CD4-positive, alpha-beta T cell treated with Interferon alpha-2 for 1 hour (primary cell): ENCODE measurements at regions not wholly inside any gene's neighbourhood (a gene's known extent, or its start where the extent isn't known, plus 50 kb on each side); places are given as distances from the start of the nearest gene placed in this dataset.
"Not testable (repeated sequence)": the region's sequence is repeated elsewhere in the genome, so short reads cannot be mapped to it uniquely, and the experiment has no call there.

Source experiments
- DNase-seq, 2 donors: peaks; one replicate each; pipeline ENCODE4 v3.0.0-alpha.2; 2020 to 2022

- no peak for DNase-seq
Measured at GRCh38 chr2:216774620-216775019, 79.3 kb upstream of the IGFBP5 start.

GRCh38 chr2:216774180-216774579, 78.8 kb upstream of the IGFBP5 start:
- DNase-seq = no peak

DNA sequence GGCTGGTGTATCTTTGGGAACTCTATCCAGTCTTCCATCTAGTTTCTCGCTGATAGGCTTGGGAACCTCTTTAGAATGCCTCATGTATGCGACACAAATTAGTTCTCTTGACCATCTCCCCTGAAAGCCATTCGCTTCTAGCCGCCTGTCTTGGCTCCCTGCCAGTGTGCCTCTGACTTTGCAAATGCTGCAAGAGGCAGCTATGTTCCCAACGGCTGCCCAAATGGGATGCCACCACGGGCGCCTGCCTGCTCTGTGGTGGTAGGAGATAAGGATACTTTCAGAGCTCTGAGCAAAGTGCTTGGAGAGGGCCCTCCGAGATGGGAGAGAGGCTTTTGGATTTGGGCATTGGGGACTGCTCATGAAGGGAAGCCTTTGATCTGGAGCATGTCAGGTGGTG, 77.7 kb upstream of the IGFBP5 start:
- no peak for DNase-seq

- DNase-seq = no peak
Measured at GRCh38 chr2:216770717-216771116, 75.4 kb upstream of the IGFBP5 start.

DNA sequence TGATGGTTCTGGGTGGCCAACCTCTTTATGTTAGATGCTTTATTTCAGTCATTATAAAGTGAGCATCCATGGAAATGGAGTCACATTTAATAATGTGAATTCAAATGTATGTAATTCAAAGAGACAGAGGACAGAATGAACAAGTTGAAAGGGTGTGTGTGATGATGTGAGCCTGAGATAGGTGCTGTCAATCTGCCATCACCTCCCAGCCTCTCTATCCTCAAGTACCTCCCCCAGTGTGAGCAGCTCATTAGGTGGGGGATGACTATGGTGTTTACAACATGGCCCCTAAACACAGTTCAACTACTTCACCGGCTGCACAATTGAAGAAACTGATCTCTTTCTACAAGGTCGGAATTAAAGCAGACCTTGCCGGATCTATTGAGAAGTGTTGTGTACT, 74.7 kb upstream of the IGFBP5 start:
- no peak for DNase-seq

- no peak for DNase-seq
Measured at GRCh38 chr2:216769626-216770025, 74.3 kb upstream of the IGFBP5 start.

- no peak for DNase-seq
Measured at GRCh38 chr2:216768908-216769411, 73.6 kb upstream of the IGFBP5 start.

GRCh38 chr2:216765761-216766262, 70.5 kb upstream of the IGFBP5 start:
- no peak for DNase-seq

- no peak for DNase-seq
Measured at GRCh38 chr2:216763396-216763795, 68.0 kb upstream of the IGFBP5 start.

DNA sequence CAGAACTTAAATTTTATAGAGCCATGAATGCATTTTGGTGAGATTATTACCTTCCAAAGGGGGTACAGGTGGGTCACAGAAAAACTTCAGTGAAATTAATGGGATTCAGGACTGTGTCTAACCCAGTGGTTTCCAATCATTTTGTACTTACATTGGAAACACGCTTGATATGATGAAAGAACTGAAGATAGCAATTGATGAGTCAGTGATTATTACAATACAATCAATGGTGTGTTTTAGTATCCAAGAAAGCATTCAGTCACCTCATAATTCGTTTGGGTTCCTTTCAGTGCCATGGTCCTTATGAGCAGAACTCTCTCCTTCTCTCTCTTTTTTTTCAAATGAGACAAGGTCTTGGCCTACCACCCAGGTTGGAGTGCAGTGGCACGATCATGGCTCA, 66.5 kb upstream of the IGFBP5 start:
- DNase-seq = no peak

DNA sequence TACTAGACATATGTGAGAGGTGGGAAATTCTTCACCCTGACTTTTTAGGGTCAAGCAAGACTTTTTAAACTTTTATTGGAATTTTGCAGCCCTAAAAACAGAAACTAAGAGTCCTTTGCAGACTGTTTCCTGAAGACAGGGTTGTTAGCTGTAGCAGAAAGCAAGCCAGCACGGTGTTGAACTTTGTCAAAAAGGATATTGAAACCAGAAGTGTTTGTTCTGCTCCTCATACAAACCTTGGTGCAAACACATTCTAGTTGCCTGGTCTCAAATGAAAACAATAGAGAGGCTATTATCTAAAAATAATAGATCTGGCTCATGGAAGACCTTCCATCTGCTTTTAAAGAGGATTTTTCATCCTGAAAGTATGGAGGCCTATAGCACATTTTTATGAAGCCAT, 65.8 kb upstream of the IGFBP5 start:
- no peak for DNase-seq

DNA sequence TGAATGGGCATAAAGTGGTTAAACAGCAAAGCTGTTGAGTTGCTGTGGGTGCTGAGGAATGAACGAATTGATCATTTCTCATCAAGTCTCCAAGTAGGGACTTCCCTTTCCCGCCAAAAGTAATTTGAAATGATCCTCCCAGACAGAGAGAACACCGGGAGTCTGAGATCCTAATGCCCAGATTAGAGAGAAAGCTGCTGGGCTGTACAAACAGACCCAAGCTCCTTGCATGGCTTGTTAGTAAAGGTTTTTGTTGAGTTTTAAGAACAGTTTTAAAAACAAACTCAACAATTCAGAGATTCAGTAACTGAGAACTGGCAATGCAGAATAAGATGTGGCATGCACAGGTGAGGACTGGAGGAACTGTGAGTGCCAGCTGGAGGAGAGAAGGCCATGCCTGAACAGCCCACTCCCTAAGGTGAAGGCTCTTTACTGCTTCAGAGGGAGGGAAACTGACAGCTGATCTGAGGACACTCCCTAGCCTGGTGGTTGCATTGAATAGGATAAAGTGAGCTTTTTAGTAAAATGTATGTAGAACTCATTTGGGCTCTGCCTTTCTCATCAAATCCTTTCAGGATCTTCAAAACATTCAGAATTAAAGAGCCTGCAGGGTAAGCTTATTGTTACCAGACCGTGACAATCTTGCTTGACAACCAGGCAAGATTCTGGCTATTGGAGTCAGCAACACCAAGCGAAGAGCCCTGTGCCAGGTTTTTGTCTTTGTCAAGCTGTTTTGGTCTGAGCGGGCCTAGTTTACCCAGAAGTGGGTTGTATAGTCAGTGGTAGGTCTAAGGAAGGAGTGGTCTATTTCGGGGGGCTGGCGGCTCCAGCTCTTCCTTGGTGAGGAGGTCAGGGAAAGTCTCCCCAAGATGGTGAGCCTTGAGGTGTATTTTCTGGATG, 63.2 kb upstream of the IGFBP5 start:
- no peak for DNase-seq

DNA sequence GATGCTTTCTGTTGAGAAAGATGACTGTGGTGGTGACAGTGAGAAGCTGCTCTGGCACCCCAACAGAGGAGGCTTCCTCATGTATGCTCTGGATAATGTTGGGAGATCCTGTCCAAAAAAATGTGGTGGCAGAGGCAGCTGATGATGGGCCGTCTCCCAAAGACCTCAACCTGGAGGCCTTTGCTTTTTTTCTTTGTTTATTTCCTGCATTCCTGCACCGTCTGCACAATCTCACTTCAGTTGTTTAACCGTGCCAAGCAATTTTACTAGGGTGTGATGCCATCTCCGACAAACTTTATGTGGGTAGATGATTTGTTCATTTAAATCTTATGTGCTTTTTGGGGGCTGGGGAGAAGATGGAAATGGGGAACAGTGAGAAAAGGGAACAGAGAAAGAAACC, 62.2 kb upstream of the IGFBP5 start:
- no peak for DNase-seq

DNA sequence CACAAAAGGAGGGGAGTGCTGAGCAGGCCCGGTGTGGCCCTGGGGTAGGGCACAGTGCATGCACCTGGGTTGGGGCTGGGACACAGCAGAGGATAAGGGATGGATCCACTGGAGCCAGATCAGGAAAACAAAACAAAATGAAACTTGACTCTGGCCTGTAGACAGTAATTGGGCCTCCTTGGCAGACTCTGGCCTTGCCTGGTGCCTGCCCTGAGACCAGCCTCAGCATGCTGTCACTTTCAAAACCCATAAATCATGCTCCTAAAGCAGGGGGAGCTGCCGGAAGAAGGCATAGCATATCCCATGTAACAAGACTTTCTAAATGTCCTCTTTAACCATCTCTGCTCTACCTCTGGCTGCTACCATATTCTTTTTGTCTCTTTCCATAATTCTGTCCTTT, 61.1 kb upstream of the IGFBP5 start:
- no peak for DNase-seq

DNA sequence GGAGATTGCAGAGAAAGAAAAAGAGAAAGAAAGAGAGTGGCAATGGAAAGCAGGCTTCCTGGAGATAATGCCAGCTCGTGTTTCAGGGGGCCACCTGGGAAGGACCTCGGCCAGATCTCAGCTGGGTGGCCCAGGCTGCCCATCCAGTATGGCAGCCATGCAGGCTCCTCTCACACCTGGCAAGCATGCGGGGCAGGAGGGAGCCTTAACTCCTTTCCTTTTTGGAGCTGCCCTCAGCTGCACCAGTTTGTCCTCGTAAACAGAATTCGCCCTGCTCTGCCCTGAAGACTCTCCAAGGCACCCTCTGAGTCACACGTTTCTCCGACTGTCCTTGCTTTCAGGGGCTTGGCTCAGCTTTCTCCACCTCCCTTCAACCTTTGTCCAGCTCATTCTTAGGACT, 59.5 kb upstream of the IGFBP5 start:
- DNase-seq = no peak

GRCh38 chr2:216754336-216754735, 59.0 kb upstream of the IGFBP5 start:
- DNase-seq = no peak

DNA sequence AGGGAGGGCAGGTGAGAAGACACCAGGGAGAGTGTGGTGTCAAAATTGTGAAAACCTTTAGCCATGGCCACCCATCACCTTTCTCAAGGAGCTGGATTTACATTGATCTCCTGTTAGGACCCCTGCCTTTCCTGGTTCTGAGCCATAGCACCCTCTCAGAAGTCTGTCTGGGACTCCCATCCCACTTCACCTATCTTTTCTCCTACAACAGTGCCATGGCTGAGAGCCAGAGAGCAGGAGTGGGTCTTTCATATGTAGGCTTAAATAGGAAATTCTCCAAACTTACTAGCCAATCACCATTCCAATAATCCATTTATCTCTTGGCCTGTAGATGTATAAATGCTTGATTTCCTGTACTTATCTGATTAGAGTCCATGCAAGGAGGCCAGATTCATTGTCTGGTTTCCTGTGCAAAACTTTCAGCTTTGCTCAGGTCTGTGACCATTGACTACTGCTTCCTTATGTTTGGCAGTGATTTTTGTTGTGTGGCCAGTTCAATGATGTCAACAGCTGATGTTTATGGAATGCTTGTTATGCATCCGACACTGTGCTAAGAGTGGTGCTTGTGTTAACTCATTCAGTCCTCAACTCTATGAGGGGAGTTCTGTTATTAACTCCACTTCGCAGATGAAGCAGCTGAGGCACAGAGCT, 57.6 kb upstream of the IGFBP5 start:
- no peak for DNase-seq

- DNase-seq = not testable (repeated sequence)
Measured at GRCh38 chr2:216750750-216751149, 55.4 kb upstream of the IGFBP5 start.

GRCh38 chr2:216746268-216746667, 50.9 kb upstream of the IGFBP5 start:
- DNase-seq = not testable (repeated sequence)

DNA sequence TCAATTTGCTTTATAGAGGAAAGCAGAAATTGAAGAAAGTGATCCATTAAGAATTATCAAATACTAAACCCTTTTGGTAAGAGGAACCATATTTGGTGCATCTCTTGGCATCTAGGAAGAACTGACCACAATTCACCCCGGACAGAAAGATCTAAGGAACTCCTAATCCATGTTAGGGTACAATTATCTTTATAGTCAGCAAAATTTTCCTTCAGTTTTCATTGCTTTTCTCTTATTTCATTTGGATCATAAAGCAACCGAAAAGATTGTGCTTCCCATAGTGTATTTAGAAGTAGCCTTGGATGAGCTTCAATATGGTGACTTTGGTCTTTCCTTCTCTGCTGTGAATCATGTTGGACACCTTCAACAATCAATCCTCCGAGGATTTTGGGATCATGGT, 50.1 kb upstream of the IGFBP5 start:
- no peak for DNase-seq
